ENCODE measurements at regions not wholly inside any gene's neighbourhood (a gene's known extent, or its start where the extent isn't known, plus 50 kb on each side); places are given as distances from the start of the nearest gene placed in this dataset.
"Not testable (repeated sequence)": the region's sequence is repeated elsewhere in the genome, so short reads cannot be mapped to it uniquely, and the experiment has no call there.

DNA sequence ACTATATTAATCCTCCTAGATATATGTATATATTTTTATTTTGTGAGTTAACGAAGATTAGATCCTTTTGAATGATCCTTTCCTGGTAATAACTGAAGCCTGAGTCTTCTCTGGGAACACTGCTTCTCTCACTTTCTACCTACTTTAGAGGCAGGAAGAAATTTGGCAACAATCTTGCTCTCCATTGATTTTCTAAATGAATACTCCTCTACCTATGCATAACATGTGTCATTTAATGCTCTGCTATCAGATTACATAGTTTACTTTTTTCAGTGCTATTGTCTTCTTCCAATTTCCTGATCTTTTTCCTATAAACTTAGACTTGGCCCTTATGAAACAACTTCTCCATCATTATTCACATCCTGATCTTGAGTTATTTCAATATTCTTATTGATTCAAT lies 60.4 kb upstream of the PDHA2 start:
- intact Hi-C loops (cut with DNase I) = no loop called here
- ATAC-seq = no peak
- no peaks in the 10 kb centered on the region for H3K27me3 ChIP-seq (ENCODE audit: low read depth)
- H3K9me3 ChIP-seq = no peaks in the 10 kb centered on the region
- no peaks in the 10 kb centered on the region for H3K4me1 ChIP-seq
- no peak overlapping the region for H3K4me3 ChIP-seq
- H3K27ac ChIP-seq = no peak overlapping the region
- TF ChIP-seq CTCF (IDR thresholded peaks at IDR 0.05) = no peak
- DNase-seq = no peak
- no peaks in the 10 kb centered on the region for H3K36me3 ChIP-seq

DNA sequence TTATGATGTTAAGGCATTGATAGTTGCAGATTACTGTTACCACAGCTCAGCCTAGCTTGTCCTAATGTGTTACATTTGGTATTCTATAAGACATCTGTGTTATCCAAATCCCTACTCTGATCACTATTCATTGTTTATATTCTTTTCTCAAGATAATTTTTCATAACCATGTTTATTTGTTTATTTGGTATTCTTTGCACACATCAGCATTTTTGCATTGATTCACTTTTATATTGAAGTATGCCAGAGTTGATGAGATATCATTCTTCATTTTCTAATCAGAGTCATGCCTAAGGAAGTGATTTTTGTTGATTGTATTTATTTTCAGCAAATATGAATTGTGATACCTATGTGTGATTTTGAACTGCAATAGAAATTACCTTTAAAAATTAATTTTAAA lies 61.2 kb upstream of the PDHA2 start:
- intact Hi-C loops (cut with DNase I) = no loop called here
- no peak for TF ChIP-seq CTCF (IDR thresholded peaks at IDR 0.05)
- Histone ChIP-seq H3K36me3 (no peaks in the 10 kb centered on the region), H3K27ac (no peak overlapping the region), H3K4me1 (no peaks in the 10 kb centered on the region), H3K9me3 (no peaks in the 10 kb centered on the region), H3K27me3 (ENCODE audit: low read depth) (no peaks in the 10 kb centered on the region), H3K4me3 (no peak overlapping the region)
- ATAC-seq = no peak
- no peak for DNase-seq

GRCh38 chr4:95770605-95771004 lies 69.3 kb upstream of the PDHA2 start:
- H3K27me3 ChIP-seq (ENCODE audit: low read depth); intact Hi-C loops (cut with DNase I); H3K27ac ChIP-seq; H3K36me3 ChIP-seq; DNase-seq; H3K9me3 ChIP-seq; H3K4me3 ChIP-seq; ATAC-seq; H3K4me1 ChIP-seq: not testable (repeated sequence)

- no peak overlapping the region for H3K4me3 ChIP-seq
- intact Hi-C loops (cut with DNase I) = no loop called here
- ATAC-seq (no peak), DNase-seq (no peak)
- no peak overlapping the region for H3K27ac ChIP-seq
- no peaks in the 10 kb centered on the region for H3K4me1 ChIP-seq
- TF ChIP-seq CTCF (IDR thresholded peaks at IDR 0.05) = no peak
- no peaks in the 10 kb centered on the region for H3K36me3 ChIP-seq
- H3K9me3 ChIP-seq = no peaks in the 10 kb centered on the region
- no peaks in the 10 kb centered on the region for H3K27me3 ChIP-seq (ENCODE audit: low read depth)
These were observed 74.9 kb upstream of the PDHA2 start for GRCh38 chr4:95764961-95765360.

DNA sequence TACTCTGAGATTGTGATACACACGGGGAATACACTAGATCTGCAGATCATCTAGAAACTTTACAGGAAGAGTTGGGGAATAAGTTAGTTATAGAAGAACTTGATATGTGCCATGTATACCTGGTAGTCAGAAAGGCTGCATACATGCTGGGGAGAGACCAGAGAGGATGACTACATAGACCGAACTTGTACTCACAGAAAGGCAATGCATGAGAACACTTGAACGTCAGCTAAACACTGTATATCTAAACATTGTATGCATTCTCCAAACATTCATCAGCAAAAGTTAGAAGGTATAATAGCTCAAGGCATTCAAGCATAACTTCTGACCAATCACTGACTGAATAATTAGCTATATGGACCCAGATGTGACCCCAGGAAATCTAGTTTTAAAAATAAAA lies 78.0 kb upstream of the PDHA2 start:
- Histone ChIP-seq H3K4me1 (no peaks in the 10 kb centered on the region), H3K27me3 (ENCODE audit: low read depth) (no peaks in the 10 kb centered on the region), H3K9me3 (no peaks in the 10 kb centered on the region), H3K27ac (no peak overlapping the region), H3K36me3 (no peaks in the 10 kb centered on the region), H3K4me3 (no peak overlapping the region)
- no peak for DNase-seq
- ATAC-seq = no peak
- TF ChIP-seq CTCF (IDR thresholded peaks at IDR 0.05) = no peak
- intact Hi-C loops (cut with DNase I) = no loop called here

GRCh38 chr4:95761426-95761825 lies 78.5 kb upstream of the PDHA2 start:
- no peaks in the 10 kb centered on the region for H3K9me3 ChIP-seq
- intact Hi-C loops (cut with DNase I) = no loop called here
- no peak for TF ChIP-seq CTCF (IDR thresholded peaks at IDR 0.05)
- no peaks in the 10 kb centered on the region for H3K27me3 ChIP-seq (ENCODE audit: low read depth)
- no peak for DNase-seq
- no peaks in the 10 kb centered on the region for H3K4me1 ChIP-seq
- H3K27ac ChIP-seq = no peak overlapping the region
- H3K4me3 ChIP-seq = no peak overlapping the region
- H3K36me3 ChIP-seq = no peaks in the 10 kb centered on the region
- ATAC-seq = no peak

DNA sequence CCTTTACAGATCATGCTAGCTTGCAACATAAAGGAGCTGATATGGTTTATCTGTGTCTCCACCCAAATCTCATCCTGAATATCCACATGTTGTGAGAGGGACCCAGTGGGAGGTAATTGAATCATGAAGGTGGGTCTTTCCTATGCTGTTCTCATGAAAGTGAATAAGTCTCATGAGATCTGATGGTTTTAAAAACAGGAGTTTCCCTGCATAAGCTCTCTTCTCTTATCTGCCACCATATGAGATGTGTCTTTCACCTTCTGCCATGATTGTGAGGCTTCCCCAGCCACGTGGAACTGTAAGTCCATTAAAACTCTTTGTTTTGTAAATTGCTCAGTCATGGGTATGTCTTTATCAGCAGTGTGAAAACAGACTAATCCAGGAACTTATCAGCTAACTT lies 79.2 kb upstream of the PDHA2 start:
- H3K27me3 ChIP-seq (ENCODE audit: low read depth); intact Hi-C loops (cut with DNase I); ATAC-seq; H3K36me3 ChIP-seq; H3K4me3 ChIP-seq; DNase-seq; H3K27ac ChIP-seq; H3K4me1 ChIP-seq; H3K9me3 ChIP-seq: not testable (repeated sequence)
